Astrocyte (in vitro differentiated cells and primary cell): ENCODE measurements at regions not wholly inside any gene's neighbourhood (a gene's known extent, or its start where the extent isn't known, plus 50 kb on each side); places are given as distances from the start of the nearest gene placed in this dataset.

Experiments used
- DNase-seq: peaks from one replicate; pipeline ENCODE4 v3.0.0-alpha.2; 2010; ENCODE audit warnings: low read depth
- FAIRE-seq: peaks from 2 replicates; lab custom pipeline; 2011; peaks lifted over from hg19 to GRCh38; lab: Jason Lieb, UNC
- H2AFZ ChIP-seq: 2 replicates; pipeline ENCODE4 v1.6.0; 2012; ENCODE audit warnings: low read depth, low read length, inconsistent platforms
- H3K27ac ChIP-seq: 2 replicates; pipeline ENCODE4 v1.5.1; 2011; ENCODE audit warnings: low read depth, low read length, inconsistent platforms
- H3K27me3 ChIP-seq: 2 replicates; pipeline ENCODE4 v1.6.0; 2011; ENCODE audit warnings: low read length, inconsistent platforms; ENCODE audit not compliant: insufficient read depth
- H3K36me3 ChIP-seq: 2 replicates; pipeline ENCODE4 v1.5.1; 2011; ENCODE audit warnings: low read length, inconsistent platforms; ENCODE audit not compliant: insufficient read depth
- H3K4me1 ChIP-seq: 2 replicates; pipeline ENCODE4 v1.5.1; 2011; ENCODE audit warnings: low read length, inconsistent platforms; ENCODE audit not compliant: insufficient read depth
- H3K4me2 ChIP-seq: 2 replicates; pipeline ENCODE4 v1.6.0; 2012; ENCODE audit warnings: low read length, inconsistent platforms
- H3K4me3 ChIP-seq: 2 replicates; pipeline ENCODE4 v1.5.1; 2011; ENCODE audit warnings: low read depth, mild to moderate bottlenecking, low read length, inconsistent platforms; ENCODE audit not compliant: insufficient read depth
- H3K79me2 ChIP-seq: 2 replicates; pipeline ENCODE4 v1.6.0; 2012; ENCODE audit warnings: mild to moderate bottlenecking, low read length, inconsistent platforms; ENCODE audit not compliant: insufficient read depth
- H3K9ac ChIP-seq: 2 replicates; pipeline ENCODE4 v1.6.0; 2012; ENCODE audit warnings: mild to moderate bottlenecking, low read length, inconsistent platforms
- H3K9me3 ChIP-seq: 2 replicates; pipeline ENCODE4 v1.5.1; 2012; ENCODE audit warnings: low read depth, mild to moderate bottlenecking, low read length, inconsistent platforms; ENCODE audit not compliant: insufficient read depth
- H4K20me1 ChIP-seq: 2 replicates; pipeline ENCODE4 v1.6.0; 2012; ENCODE audit warnings: low read length, inconsistent platforms; ENCODE audit not compliant: insufficient read depth
- H3K27ac Mint-ChIP-seq: one replicate; pipeline ENCODE4 v1.8.0; 2021; ENCODE audit warnings: mild to moderate bottlenecking, mixed read lengths; ENCODE audit not compliant: unreplicated experiment
- H3K27me3 Mint-ChIP-seq: one replicate; pipeline ENCODE4 v1.8.0; 2021; ENCODE audit warnings: low read depth, mixed read lengths; ENCODE audit not compliant: unreplicated experiment
- H3K36me3 Mint-ChIP-seq: one replicate; pipeline ENCODE4 v1.8.0; 2021; ENCODE audit warnings: low read depth, mixed read lengths; ENCODE audit not compliant: unreplicated experiment
- H3K4me1 Mint-ChIP-seq: one replicate; pipeline ENCODE4 v1.8.0; 2021; ENCODE audit warnings: low read depth, mixed read lengths; ENCODE audit not compliant: unreplicated experiment
- H3K4me3 Mint-ChIP-seq: one replicate; pipeline ENCODE4 v1.8.0; 2021; ENCODE audit warnings: mild to moderate bottlenecking, moderate library complexity, mixed read lengths; ENCODE audit not compliant: unreplicated experiment
- H3K9me3 Mint-ChIP-seq: one replicate; pipeline ENCODE4 v1.8.0; 2021; ENCODE audit warnings: mild to moderate bottlenecking, mixed read lengths; ENCODE audit not compliant: unreplicated experiment
- CTCF ChIP-seq: IDR thresholded peaks from 2 replicates; pipeline ENCODE4 v1.5.1; 2011; ENCODE audit warnings: low read depth, mild to moderate bottlenecking, inconsistent platforms, low read length, moderate library complexity; ENCODE audit not compliant: insufficient read depth
- EZH2 ChIP-seq: IDR thresholded peaks from 2 replicates; pipeline ENCODE4 v1.6.1; 2012; ENCODE audit warnings: mild to moderate bottlenecking, low read length, inconsistent platforms; ENCODE audit not compliant: insufficient read depth

- Mint-ChIP-seq H3K36me3 (no peaks in the 10 kb centered on the region), H3K27ac (no peak overlapping the region), H3K4me3 (no peak overlapping the region), H3K27me3 (no peaks in the 10 kb centered on the region), H3K9me3 (peaks cover 5% of the 10 kb centered on the region), H3K4me1 (no peaks in the 10 kb centered on the region)
- Histone ChIP-seq H3K27me3 (no peaks in the 10 kb centered on the region), H3K79me2 (no peaks in the 10 kb centered on the region), H2AFZ (no peak overlapping the region), H3K4me1 (no peaks in the 10 kb centered on the region), H4K20me1 (no peaks in the 10 kb centered on the region), H3K4me2 (no peak overlapping the region), H3K9ac (no peak overlapping the region), H3K36me3 (no peaks in the 10 kb centered on the region), H3K9me3 (no peaks in the 10 kb centered on the region), H3K4me3 (no peak overlapping the region), H3K27ac (no peak overlapping the region)
- TF ChIP-seq EZH2, result no peak
- no peak for TF ChIP-seq CTCF
- FAIRE-seq (no peak), DNase-seq (no peak)
Measured at GRCh38 chr12:34348064-34348463, 325.8 kb downstream of the ALG10 start.

- no peak overlapping the region for H3K4me3 Mint-ChIP-seq
- TF ChIP-seq EZH2 (no peak), CTCF (no peak)
- no peaks in the 10 kb centered on the region for H3K27me3 Mint-ChIP-seq
- H3K4me3 ChIP-seq, result no peak overlapping the region
- no peak overlapping the region for H3K27ac ChIP-seq
- H3K9me3 ChIP-seq, result no peaks in the 10 kb centered on the region
- no peaks in the 10 kb centered on the region for H3K79me2 ChIP-seq
- H3K4me1 ChIP-seq, result no peaks in the 10 kb centered on the region
- H4K20me1 ChIP-seq, result no peaks in the 10 kb centered on the region
- no peak overlapping the region for H3K27ac Mint-ChIP-seq
- H3K27me3 ChIP-seq, result no peaks in the 10 kb centered on the region
- H3K9me3 Mint-ChIP-seq, result peaks cover 5% of the 10 kb centered on the region
- no peak for FAIRE-seq
- no peaks in the 10 kb centered on the region for H3K36me3 Mint-ChIP-seq
- DNase-seq, result no peak
- H3K4me1 Mint-ChIP-seq, result no peaks in the 10 kb centered on the region
- H3K9ac ChIP-seq, result no peak overlapping the region
- no peaks in the 10 kb centered on the region for H3K36me3 ChIP-seq
- H3K4me2 ChIP-seq, result no peak overlapping the region
- no peak overlapping the region for H2AFZ ChIP-seq
Measured at GRCh38 chr12:34348836-34349672, 326.8 kb downstream of the ALG10 start.

- no peaks in the 10 kb centered on the region for H3K4me1 Mint-ChIP-seq
- no peaks in the 10 kb centered on the region for H3K36me3 ChIP-seq
- H3K4me3 Mint-ChIP-seq, result no peak overlapping the region
- H3K27me3 Mint-ChIP-seq, result no peaks in the 10 kb centered on the region
- H3K27me3 ChIP-seq, result no peaks in the 10 kb centered on the region
- H3K36me3 Mint-ChIP-seq, result no peaks in the 10 kb centered on the region
- H3K27ac Mint-ChIP-seq, result no peak overlapping the region
- no peak overlapping the region for H2AFZ ChIP-seq
- H3K27ac ChIP-seq, result no peak overlapping the region
- peaks cover 5% of the 10 kb centered on the region for H3K9me3 Mint-ChIP-seq
- no peaks in the 10 kb centered on the region for H3K9me3 ChIP-seq
- TF ChIP-seq CTCF (no peak), EZH2 (no peak)
- DNase-seq (no peak), FAIRE-seq (no peak)
- no peak overlapping the region for H3K9ac ChIP-seq
- H3K4me3 ChIP-seq, result no peak overlapping the region
- no peak overlapping the region for H3K4me2 ChIP-seq
- H3K4me1 ChIP-seq, result no peaks in the 10 kb centered on the region
- H4K20me1 ChIP-seq, result no peaks in the 10 kb centered on the region
- H3K79me2 ChIP-seq, result no peaks in the 10 kb centered on the region
Measured at GRCh38 chr12:34349673-34349961, 327.3 kb downstream of the ALG10 start.
